Kidney epithelial cell (primary cell): ENCODE measurements at regions not wholly inside any gene's neighbourhood (a gene's known extent, or its start where the extent isn't known, plus 50 kb on each side); places are given as distances from the start of the nearest gene placed in this dataset.
"Not testable (repeated sequence)": the region's sequence is repeated elsewhere in the genome, so short reads cannot be mapped to it uniquely, and the experiment has no call there.

ENCODE experiments used
- DNase-seq: peaks from one replicate; pipeline ENCODE4 v3.0.0-alpha.2; 2010; ENCODE audit warnings: low read depth
- H3K27me3 ChIP-seq: 2 replicates; pipeline ENCODE4 v1.6.0; 2011; ENCODE audit warnings: low read length; ENCODE audit not compliant: control insufficient read depth, insufficient read depth
- H3K36me3 ChIP-seq: 2 replicates; pipeline ENCODE4 v1.5.1; 2011; ENCODE audit warnings: low read length; ENCODE audit not compliant: control insufficient read depth, insufficient read depth
- H3K4me3 ChIP-seq: 2 replicates; pipeline ENCODE4 v1.5.1; 2011; ENCODE audit warnings: low read depth, mild to moderate bottlenecking, control low read depth, low read length
- CTCF ChIP-seq: IDR thresholded peaks from 2 replicates; pipeline ENCODE4 v1.5.1; 2011; ENCODE audit warnings: mild to moderate bottlenecking, moderate library complexity, low read length, control low read depth, inconsistent platforms; ENCODE audit not compliant: insufficient read depth, poor library complexity, severe bottlenecking

- not testable (repeated sequence) for H3K27me3 ChIP-seq, DNase-seq, H3K4me3 ChIP-seq, H3K36me3 ChIP-seq
These were observed 51.2 kb upstream of the MB21D2 start for GRCh38 chr3:192968901-192969300.

- no peak for TF ChIP-seq CTCF
- no peak overlapping the region for H3K4me3 ChIP-seq
- no peaks in the 10 kb centered on the region for H3K27me3 ChIP-seq
- DNase-seq, result no peak
- H3K36me3 ChIP-seq, result no peaks in the 10 kb centered on the region
These were observed 63.0 kb upstream of the MB21D2 start for GRCh38 chr3:192980632-192981031.

GRCh38 chr3:192986379-192986778 lies 68.7 kb upstream of the MB21D2 start:
- no peak overlapping the region for H3K4me3 ChIP-seq
- no peak for DNase-seq
- TF ChIP-seq CTCF, result no peak
- H3K36me3 ChIP-seq, result no peaks in the 10 kb centered on the region
- H3K27me3 ChIP-seq, result no peaks in the 10 kb centered on the region

DNA sequence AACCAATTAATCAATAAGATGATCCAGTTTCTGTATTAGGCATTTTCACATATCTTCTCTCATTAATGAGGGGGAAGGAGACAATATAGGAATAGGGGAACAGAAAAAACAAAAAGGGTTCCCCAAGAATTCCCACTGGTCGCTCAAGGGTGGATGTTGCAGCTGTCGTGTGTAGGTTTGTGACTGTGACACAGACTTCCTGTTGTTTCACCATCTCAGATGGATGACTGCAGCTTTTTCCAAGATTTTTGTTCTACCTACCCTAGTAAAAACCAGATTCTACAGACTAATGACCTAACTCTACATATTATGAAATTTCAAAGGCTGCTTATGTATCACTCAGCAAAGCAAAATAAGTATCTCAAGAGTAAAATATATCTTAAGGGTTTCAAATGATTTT lies 73.7 kb upstream of the MB21D2 start:
- H3K36me3 ChIP-seq, result no peaks in the 10 kb centered on the region
- no peak overlapping the region for H3K4me3 ChIP-seq
- DNase-seq, result no peak
- TF ChIP-seq CTCF, result no peak
- no peaks in the 10 kb centered on the region for H3K27me3 ChIP-seq

- TF ChIP-seq CTCF, result no peak
These were observed 74.7 kb upstream of the MB21D2 start for GRCh38 chr3:192992361-192992760.

DNA sequence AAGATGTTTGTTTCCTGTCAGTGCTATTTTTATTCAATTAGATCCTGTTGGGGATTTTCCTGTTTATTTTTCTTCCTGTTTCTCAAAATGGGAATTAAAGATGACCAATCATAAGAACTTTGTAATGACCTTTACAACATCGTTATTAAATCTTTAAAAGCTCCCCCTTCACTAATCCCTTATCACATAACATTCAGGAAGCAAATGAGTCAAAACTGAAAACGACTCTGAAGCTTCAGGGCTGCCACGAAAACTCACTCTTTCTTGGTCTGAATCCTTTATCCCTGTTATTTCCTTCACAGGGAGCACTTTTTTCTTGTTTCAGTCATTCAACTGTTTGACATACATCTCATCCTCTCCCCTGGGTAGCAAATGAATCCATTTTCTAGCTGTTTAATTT lies 75.8 kb upstream of the MB21D2 start:
- TF ChIP-seq CTCF, result no peak
- Histone ChIP-seq H3K27me3 (no peaks in the 10 kb centered on the region), H3K4me3 (no peak overlapping the region), H3K36me3 (no peaks in the 10 kb centered on the region)
- no peak for DNase-seq

More at GRCh38 chr3:192992361-192992760, 74.7 kb upstream of the MB21D2 start:
- no peak for DNase-seq
- Histone ChIP-seq H3K27me3 (no peaks in the 10 kb centered on the region), H3K4me3 (no peak overlapping the region), H3K36me3 (no peaks in the 10 kb centered on the region)

GRCh38 chr3:193001113-193001512 lies 83.5 kb upstream of the MB21D2 start:
- not testable (repeated sequence) for H3K27me3 ChIP-seq, H3K36me3 ChIP-seq, DNase-seq, H3K4me3 ChIP-seq

DNA sequence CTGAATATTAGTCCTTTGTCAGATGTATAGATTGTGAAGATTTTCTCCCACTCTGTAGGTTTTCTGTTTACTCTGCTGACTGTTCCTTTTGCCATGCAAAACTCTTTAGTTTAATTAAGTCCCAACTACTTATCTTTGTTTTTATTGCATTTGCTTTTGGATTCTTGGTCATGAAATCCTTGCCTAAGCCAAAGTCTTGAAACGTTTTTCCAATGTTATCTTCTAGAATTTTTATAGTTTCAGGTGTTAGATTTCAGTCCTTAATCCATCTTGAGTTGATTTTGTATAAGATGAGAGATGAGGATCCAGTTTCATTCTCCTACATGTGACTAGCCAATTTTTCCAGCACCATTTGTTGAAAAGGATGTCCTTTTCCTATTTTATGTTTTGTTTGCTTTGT lies 86.0 kb upstream of the MB21D2 start:
- DNase-seq, H3K4me3 ChIP-seq, H3K36me3 ChIP-seq, H3K27me3 ChIP-seq: not testable (repeated sequence)
